ENCODE measurements at regions not wholly inside any gene's neighbourhood (a gene's known extent, or its start where the extent isn't known, plus 50 kb on each side); places are given as distances from the start of the nearest gene placed in this dataset.
"Not testable (repeated sequence)": the region's sequence is repeated elsewhere in the genome, so short reads cannot be mapped to it uniquely, and the experiment has no call there.

DNA sequence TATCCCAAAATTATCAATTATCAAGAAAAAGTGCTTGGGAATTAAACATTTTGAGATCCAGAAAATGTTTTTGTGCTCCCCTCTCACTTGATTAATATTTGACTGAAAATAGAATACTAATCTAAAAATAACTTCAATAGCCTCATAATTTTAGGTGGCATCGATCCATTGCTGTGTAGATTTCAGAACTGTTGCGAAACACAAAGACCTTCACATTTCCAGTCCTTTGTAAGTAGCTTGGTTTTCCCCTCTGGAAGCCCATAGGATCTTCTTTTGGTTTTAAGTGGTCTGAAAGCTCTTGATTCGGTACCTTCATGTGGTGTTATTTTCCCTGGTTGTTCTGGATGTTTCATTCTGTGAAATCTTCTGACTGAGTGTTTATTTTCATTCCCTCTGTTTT is 176.5 kb downstream of the NUFIP1 start:
- DNase-seq: no peak

DNA sequence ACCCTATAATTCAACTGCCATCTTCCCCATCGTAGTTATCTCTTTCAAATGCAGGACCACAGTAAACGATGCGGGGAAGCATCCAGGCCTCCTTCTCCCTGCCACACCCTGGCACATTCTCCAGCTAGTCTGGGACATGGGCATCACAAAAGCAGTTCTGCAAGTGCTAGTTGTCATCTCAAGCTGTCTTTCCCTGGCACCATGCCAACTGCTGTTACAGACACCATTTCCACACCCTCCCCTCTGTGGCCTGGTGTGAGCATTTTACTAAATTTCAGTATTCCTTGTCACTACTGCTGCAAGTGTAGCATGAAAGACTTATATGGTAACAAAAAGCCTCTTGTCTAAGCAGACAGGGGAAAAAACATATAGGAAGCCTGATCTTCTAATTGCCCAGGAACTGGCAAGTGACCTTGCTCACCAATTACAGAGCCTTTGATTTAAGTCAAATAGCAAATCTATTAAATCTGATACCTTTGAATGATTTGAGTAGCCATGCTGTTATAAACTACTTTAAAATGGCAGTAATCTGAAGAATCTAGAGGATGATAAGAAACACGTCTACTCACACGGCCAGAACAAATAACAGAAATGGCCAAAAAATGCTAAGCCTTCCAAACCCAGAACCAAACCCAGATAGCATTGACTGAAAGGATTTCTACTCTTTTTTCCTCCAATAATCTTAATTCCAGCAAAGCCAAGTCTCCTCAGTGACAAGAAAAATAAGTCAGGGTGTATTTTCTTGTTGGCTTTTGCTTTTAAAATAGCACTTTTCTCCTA is 179.0 kb downstream of the NUFIP1 start:
- no peak for DNase-seq

DNA sequence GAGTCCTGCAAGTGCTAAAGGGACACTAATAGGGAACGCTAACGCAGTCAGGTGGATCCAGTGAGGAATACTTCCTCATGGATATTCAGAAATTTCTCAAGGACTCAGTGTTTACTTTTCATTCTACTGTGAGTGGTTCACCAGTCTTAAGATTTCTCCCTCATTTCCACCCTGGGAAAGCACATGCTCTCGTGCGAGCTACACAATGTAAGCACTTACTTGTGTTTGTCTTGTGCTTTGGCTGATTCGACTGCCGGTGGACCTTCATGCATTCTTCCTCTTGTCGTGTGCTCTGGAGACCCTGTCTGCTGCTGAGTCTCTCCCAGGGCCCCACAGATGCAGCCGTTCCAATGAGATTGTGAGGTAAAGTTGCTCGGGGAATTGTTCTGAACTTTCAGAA is 180.1 kb downstream of the NUFIP1 start:
- DNase-seq: no peak

DNA sequence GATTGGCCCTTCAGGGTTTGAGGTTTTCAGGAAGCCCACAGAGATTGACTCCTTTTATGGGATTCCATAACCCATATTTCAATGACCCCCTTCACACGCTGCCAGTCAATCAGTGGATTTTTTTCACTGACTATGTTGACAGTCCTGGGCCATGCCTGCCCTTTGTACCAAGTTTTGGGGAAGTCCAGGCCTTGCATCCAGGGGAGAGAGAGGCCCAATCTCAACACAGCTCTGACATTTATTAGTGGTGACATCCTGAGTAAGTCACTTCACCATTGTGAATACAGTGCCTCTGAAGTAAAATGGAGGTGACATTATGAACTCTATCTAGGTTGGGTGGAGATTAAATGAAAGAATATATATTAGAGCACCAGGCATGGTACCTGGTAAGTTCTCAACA is 181.1 kb downstream of the NUFIP1 start:
- no peak for DNase-seq

DNA sequence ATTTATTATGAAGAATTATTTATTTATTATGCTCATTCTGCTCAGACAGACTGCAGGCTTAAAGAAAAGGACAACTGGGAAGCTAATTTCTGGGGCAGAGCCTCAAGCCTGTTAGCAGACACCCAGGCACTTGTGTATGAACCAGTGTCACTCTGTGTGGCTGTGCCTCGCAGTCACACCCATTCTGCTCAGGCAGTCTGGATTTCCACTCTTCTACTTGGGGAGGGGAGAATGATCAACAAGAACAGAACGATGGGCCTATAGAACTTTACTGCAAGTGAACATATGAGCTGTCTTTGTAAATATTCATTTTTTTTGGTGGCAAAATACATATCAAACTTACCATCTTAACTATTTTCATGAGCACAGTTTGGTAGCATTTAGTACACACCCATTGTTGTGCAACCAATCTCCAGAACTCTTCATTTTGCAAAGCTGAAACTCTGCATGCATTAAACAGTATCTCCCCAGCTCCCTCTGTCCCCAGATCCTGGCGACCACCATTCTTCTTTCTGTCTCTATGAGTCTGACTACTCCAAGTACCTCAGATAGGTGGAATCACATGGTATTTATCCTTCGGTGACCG is 181.7 kb downstream of the NUFIP1 start:
- no peak for DNase-seq

DNA sequence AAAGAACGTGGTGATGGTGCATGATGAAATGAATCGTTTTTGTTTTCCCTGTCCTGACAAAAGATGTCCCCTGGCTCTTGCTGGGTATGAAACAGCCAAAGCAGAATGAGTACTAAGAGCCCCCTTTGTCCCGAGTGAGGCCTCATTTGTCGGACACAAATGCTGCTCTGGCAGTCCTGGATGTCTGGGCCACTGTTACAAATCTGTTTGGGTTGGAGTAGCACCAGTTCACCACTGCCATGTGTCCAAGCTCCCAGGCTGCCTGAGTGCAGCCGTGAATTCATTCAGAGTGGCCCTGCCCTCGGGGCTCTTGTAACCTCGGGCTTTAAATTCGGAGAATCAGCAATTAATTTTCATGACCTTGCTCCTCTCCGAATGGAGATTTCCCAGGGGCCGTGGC is 182.4 kb downstream of the NUFIP1 start:
- no peak for DNase-seq

DNA sequence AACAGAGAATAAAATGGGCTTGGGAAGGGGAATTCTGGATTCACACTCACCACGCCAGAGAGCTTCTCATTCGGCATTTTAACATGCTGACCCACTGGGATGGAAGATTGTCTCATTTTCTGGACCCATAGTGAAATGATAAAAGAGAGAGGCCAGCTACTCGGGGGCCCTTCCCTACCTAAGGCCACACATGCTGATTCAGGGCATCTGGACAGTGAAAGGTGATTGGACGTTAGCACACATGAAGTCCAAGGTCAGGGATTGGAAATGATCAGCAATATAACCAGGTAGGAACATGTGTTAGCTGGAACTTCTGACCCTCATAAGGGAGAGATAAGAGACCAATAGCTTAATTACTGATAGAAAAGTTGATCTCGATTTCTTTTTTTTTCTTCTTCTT is 183.7 kb downstream of the NUFIP1 start:
- no peak for DNase-seq

DNA sequence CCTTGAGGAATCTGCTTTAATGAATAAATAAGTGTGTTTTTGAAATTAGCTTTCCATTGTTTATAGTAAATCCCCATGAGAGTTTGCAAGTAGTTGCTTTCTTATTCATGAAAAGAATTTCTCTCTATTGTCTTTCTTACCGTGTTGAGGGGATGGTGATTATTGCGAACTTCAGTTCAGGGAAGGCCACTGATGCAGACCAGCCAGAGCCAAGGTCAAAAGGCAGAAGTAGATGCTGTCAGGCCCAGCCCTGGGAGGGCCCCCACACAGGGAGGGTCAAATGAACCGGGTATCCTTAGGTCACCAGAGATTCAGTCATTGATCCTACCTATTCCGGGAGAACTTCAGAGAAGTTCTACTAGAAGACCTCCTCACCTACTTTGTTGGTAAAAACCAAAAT is 185.9 kb downstream of the NUFIP1 start:
- no peak for DNase-seq

DNA sequence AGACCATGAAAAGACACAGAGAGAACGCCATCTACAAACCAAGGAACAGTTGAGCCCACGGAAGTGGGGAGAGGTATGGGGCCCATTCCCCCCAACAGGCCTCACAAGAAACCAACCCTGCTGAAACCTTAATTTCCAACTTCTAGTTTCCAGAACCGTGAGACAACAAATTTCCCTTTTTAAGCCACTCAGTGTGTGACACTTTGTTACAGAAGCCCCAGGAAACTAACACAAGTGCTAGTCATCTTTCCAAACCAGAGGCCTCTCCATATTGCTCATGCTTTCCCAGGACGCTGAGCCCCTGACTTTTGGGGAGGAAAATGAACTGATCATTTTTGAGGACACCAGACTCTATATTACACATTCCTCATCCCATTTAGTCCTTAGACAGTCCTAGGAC is 186.8 kb downstream of the NUFIP1 start:
- DNase-seq: no peak

DNA sequence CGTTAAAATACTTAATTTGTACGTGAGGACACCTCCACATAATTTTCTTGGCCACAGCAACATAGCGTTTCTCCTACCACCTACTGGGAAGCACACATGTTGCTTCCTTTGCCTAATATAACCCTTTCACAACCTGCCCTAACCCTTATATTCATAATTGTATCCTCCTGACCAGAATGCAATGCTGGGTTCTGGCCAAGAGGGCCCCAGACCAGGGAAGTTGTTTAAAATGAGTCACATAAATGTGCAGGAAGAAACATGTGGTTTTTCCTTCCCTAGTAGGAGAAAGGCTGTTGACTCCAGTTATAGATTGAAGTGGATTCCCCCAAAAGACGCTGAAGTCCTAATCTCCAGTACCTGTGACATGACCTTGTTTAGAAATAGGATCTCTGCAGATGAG is 187.3 kb downstream of the NUFIP1 start:
- no peak for DNase-seq

DNA sequence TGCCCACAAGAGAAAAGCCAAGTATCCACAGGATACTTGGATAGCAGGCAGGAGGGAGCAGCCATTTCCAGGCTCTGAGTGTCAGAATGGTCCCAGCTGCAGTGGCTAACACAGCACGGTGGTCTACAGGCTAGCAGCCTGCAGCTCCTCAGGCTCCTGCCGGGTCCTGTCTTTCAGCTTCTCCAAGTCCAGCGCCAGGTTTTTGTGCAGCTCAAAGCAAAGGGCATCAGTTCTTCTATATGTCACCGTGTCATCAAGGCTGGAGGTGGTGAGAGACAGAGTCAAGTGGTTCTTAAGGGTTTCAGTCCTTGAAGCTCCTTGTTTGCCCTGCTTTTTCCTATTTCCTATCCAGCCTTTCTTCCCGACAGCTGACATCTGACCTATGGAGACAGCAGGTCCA is 188.6 kb downstream of the NUFIP1 start:
- no peak for DNase-seq

DNA sequence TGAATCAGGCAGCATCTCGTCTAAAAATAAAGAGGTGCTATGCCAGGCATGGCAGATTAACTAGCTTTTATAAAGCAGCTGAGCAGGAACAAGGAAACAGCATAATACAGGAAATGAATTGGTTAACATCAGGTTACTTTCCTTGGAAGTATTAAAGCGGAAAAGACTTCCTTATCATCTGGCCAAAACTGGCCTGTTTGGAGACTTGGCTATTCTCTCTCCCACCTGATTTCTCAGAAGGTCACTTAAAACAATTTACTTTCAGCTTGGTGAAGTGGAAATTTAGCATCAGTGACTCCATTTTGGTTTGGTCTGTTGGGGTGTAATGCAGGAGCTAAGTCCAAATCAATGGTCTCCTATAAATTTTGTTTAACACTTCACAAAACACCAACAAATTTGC is 191.6 kb downstream of the NUFIP1 start:
- no peak for DNase-seq

DNA sequence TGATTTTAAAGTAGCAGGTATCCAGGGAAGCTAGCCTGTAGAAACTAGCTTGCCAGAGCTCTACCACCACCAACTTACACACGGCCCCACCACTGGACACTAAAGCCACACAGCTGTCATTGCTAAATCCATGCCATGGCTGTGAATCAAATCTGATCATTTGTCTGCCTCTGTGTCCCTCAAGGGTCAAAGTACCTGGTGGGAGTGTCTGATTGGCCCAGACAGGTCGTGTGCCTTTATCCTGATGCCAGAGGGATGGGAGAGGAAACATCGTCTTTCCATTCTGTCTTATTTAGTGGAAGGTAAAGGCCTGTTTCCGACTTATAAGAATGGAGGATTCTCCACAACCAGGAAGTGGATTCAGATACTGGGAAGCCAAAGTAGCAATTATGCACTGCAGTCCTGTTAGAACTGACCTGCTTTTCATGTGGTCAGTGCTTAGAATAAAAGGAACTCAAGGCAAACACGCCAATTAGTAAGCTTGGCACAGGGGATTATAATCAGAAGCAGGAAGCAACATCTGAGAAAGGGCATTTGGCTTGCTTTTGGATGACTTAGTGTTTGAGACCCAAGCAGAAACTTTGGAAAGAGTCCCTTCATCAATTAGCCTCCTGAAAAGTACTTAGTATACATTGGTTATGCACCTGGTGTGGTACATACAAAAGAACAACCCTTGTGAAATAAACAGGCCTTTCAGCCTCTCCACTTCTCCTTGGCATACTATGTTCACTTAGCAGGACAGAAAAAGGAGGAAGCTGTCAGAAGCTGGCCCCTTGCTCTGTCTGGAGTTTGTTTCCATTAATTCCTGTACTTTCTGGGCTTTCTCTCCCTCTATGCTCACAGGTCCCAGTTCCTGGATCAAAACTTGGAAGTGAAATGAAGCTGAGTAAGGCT is 192.4 kb downstream of the NUFIP1 start:
- no peak for DNase-seq

DNA sequence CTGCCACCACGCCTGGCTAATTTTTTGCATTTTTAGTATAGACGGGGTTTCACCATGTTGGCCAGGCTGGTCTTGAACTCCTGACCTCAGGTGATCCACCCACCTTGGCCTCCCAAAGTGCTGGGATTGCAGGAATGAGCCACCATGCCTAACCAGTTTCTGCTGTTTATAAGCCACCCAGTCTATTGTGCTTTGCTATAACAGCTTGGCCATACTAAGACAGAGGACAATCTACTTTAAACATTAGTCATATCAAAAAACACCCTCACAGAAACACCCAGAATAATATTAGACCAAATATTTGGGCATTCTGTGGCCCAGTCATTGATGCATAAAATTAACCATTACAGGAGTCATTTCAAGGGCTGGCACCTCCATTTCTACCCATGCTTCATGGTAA is 193.2 kb downstream of the NUFIP1 start:
- not testable (repeated sequence) for DNase-seq

DNA sequence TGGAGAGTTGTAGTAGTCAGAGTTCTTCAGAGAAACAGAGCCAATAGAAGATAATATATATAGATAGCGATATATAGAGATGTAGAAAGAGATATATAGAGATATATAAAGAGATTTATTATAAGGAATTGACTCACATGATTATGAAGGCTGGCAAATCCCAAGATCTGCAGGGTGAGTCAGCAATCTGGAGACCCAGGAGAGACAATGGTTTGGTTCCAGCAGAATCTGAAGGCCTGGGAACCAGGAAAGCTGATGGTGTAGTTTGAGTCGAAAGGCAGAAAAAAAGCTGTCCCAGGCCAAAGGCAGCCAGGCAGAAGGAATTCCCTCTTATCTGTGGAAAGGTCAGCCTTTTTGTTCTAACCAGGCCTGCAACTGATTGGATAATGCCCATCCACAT is 194.1 kb downstream of the NUFIP1 start:
- DNase-seq: no peak

DNA sequence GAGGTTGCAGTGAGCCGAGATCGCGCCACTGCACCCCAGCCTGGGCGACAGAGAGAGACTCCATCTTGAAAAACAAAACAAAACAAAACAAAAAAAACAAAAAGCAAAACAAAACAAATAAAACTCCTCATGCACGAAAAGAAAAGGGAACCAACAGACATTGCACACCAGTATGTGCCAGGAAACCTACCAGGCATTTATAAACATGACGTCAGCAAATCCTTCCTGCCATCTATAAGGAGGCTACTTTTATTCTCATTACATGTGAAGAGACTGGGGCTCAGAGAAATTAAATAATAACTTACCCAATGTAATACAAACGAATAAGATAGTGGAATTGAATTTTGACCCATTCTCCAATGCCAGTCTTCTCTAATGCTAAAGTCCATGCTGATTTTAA is 197.2 kb downstream of the NUFIP1 start:
- DNase-seq: no peak

DNA sequence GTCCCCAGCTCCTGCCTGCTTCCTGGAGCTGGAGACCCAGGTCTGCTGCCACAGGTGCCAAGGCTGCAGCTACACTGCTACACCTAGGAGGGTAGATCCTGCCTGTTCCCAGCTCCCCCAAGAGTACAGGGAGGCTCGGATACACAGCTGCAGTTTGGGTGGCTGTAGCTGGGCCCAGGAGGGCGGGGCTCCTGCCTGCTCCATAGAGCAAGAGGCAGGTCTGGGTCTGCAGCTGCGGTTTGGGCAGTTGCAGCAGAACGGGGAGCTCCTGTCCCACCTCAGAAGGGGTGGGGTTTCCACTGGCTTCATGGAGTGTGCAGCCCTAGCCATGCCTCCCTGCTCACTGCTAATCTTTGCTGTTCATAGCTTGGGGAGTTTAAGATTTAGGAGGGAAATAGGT is 199.0 kb downstream of the NUFIP1 start:
- no peak for DNase-seq

DNA sequence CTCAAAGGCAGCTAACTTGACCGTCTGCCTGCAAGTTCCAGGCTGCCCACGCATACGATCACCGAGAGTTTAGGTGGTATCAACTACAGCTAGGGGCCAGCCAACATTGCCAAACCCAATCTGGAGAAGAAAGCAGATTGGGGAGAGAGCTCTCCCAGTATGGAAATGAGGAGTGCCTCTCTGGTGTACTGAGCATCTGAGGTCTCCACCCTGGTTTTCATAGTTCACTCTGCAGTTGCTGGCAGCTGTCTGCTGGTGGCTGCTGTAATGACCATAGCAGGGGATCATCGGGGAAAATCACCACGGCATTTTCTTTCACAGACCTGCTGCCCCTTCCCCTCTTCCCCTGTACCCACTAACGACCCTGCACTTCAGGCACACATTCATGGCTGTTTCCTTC is 201.7 kb downstream of the NUFIP1 start:
- no peak for DNase-seq

DNA sequence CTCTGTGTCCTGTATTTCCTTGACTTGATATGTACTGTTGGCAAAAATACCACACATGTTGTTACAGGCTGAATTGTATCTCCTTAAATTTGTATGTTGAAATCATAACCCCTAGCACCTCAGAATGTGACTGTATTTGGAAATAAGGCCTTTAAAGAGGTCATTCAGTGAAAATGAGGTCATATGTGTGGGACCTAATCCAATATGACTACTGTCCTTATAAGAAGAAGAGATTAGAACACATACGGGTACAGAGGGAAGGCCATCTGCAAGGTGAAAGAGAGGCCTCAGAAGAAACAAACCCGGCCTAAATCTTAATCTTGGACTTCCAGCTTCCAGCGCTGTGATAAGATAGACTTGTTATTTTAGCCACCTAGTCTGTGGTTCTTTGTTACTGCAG is 202.5 kb downstream of the NUFIP1 start:
- no peak for DNase-seq

DNA sequence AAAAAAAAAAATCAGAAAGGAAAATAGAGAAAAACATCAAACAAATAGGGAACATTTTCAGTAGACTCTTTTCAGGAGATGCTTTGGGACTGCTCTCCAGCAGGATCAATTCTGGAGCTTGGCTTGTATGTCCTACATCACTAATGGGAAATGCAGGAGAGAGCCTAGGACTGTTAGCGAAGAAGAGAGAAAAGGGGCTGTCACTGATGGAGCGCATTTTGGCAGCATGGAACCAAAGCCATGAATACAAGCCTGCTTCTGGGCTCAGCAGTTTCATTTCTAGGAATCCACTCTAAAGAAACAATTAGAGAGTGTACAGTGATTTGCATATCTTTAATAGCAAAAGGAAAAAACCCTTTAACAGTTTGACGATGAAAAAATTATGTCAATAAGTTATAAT is 203.9 kb downstream of the NUFIP1 start:
- no peak for DNase-seq

DNA sequence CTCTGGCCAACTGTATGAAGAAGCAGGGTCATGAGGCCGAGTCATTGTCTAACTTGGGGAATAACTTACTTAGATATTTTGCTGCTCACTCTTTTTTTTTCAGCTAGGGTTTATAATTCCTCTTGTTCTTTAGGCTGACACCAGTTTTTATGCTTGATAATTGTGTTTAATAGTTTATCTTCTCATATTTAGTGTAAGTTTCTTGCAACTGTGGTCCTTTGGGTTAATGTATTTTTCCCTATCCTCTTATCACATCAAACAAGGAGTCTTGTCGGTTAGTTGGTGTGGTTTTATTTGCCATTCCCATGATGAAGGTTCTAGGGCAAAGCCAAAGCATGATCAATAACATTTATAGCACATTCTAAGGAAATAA is 204.6 kb downstream of the NUFIP1 start:
- DNase-seq: no peak

DNA sequence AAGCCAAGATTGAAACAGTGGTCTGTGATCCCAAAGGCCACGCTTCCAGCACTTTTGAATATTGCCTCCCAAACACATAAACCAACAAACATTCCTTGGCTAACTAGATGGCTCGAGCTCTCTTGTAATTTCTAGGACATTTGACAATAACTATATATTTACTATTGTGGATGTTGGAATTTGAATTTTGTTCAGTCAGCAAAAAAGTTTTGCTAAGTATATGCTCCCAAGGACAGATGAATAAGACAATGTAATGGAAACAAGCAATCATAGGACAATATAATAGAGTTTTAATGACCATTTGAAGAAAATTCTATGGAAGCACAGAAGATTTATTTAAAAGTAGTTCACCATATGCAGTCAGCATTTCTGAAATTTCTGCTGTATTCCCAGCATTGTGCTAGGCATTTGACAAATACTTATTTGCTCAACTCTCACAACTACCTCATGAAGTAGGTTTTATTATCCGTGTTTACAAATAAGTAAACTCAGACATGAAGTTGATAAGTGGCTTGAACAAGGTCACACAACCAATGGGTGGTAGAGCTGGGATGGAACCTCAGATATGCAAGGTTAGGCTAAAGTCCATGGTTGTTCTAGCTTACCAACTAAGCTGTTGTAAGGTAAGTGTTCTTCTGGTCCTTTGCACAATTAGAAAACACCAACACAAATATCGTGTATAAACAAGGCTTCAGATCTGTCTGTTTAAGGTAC is 205.1 kb downstream of the NUFIP1 start:
- no peak for DNase-seq

DNA sequence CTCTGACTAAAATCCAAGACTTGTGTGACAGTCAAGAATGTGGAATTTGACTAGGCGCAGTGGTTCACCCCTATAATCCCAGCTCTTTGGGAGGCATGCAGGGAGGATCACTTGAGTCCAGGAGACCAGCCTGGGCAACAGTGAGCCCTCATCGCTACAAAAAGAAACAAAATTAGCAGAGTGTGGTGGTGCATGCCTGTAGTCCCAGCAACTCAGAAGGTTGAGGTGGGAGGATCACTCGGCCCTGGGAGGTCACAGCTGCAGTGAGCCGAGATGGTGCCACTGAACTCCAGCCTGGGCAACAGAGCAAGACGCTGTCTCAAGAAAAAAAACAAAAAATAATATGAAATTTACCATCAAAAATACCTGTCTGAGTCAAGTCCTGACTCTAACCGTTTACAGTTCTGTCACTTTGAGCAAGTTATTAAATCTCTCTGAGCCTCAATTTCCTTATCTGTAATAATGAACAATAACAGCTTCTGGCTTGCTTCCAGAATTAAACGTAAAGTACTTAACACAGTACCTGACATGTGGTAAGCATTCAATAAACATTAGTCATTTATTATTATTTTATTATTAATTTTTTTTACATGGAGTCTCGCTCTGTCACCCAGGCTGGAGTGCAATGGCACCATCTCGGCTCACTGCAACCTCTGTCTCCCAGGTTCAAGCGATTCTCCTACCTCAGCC is 204.6 kb upstream of the TSC22D1 start:
- peak; percentile 61 for DNase-seq

Measured in kidney glomerular epithelial cell (primary cell).